H9 (cell line): ENCODE measurements at regions not wholly inside any gene's neighbourhood (a gene's known extent, or its start where the extent isn't known, plus 50 kb on each side); places are given as distances from the start of the nearest gene placed in this dataset.
A peak's percentile ranks its signal among the peaks of the same experiment; 100 is the strongest.

Experiments
- DNase-seq: peaks from one replicate; pipeline ENCODE4 v3.0.0-alpha.2; 2017
- H2AFZ ChIP-seq: one replicate; pipeline ENCODE4 v1.6.1; 2013; ENCODE audit warnings: mild to moderate bottlenecking, low read length, control low read depth, moderate library complexity
- H2AK5ac ChIP-seq: 2 replicates; pipeline ENCODE4 v1.6.1; 2013; ENCODE audit warnings: low read length, control low read depth, mixed read lengths; ENCODE audit not compliant: insufficient read length
- H2BK120ac ChIP-seq: one replicate; pipeline ENCODE4 v1.6.1; 2013; ENCODE audit warnings: low read depth, mild to moderate bottlenecking, low read length, control low read depth, inconsistent platforms; ENCODE audit not compliant: poor library complexity, severe bottlenecking
- H2BK12ac ChIP-seq: 2 replicates; pipeline ENCODE4 v1.6.1; 2013; ENCODE audit warnings: low read length, control low read depth, mixed read lengths, low read depth; ENCODE audit not compliant: insufficient read length
- H2BK15ac ChIP-seq: 2 replicates; pipeline ENCODE4 v1.6.1; 2013; ENCODE audit warnings: low read depth, low read length, control low read depth
- H2BK20ac ChIP-seq: one replicate; pipeline ENCODE4 v1.6.1; 2013; ENCODE audit warnings: low read depth, mild to moderate bottlenecking, low read length, control low read depth, inconsistent platforms; ENCODE audit not compliant: poor library complexity, severe bottlenecking
- H2BK5ac ChIP-seq: 2 replicates; pipeline ENCODE4 v1.6.1; 2013; ENCODE audit warnings: low read length, control low read depth, mixed read lengths; ENCODE audit not compliant: insufficient read length
- H3K14ac ChIP-seq: 2 replicates; pipeline ENCODE4 v1.6.1; 2013; ENCODE audit warnings: low read length, control low read depth; ENCODE audit not compliant: insufficient read depth
- H3K18ac ChIP-seq: 2 replicates; pipeline ENCODE4 v1.6.1; 2013; ENCODE audit warnings: low read depth, mild to moderate bottlenecking, mixed read lengths, low read length, control low read depth; ENCODE audit not compliant: insufficient read length
- H3K23ac ChIP-seq: 2 replicates; pipeline ENCODE4 v1.6.1; 2013; ENCODE audit warnings: low read length, control low read depth, mixed read lengths, low read depth; ENCODE audit not compliant: insufficient read length
- H3K23me2 ChIP-seq: 2 replicates; pipeline ENCODE4 v1.6.1; 2013; ENCODE audit warnings: low read depth, mild to moderate bottlenecking, mixed read lengths, low read length, control low read depth; ENCODE audit not compliant: insufficient read length, poor library complexity, severe bottlenecking
- H3K27ac ChIP-seq: 2 replicates; pipeline ENCODE4 v1.5.1; 2013; ENCODE audit warnings: low read length, control low read depth, mixed read lengths, low read depth; ENCODE audit not compliant: insufficient read length
- H3K27me3 ChIP-seq: 2 replicates; pipeline ENCODE4 v1.6.1; 2013; ENCODE audit warnings: low read length, control low read depth, inconsistent platforms; ENCODE audit not compliant: insufficient read depth
- H3K4ac ChIP-seq: 2 replicates; pipeline ENCODE4 v1.6.1; 2013; ENCODE audit warnings: low read depth, mild to moderate bottlenecking, control low read depth, inconsistent platforms, low read length, moderate library complexity
- H3K4me1 ChIP-seq: 2 replicates; pipeline ENCODE4 v1.6.1; 2013; ENCODE audit warnings: low read length, control low read depth, inconsistent platforms; ENCODE audit not compliant: insufficient read depth
- H3K4me2 ChIP-seq: 2 replicates; pipeline ENCODE4 v1.6.1; 2013; ENCODE audit warnings: low read length, control low read depth, mixed read lengths; ENCODE audit not compliant: insufficient read length, insufficient read depth
- H3K56ac ChIP-seq: 2 replicates; pipeline ENCODE4 v1.6.1; 2013; ENCODE audit warnings: low read depth, mild to moderate bottlenecking, mixed read lengths, low read length, control low read depth; ENCODE audit not compliant: insufficient read length
- H3K79me1 ChIP-seq: 2 replicates; pipeline ENCODE4 v1.6.1; 2013; ENCODE audit warnings: low read depth, mild to moderate bottlenecking, moderate library complexity, low read length, control low read depth, inconsistent platforms; ENCODE audit not compliant: insufficient read depth, poor library complexity, severe bottlenecking
- H3K79me2 ChIP-seq: 2 replicates; pipeline ENCODE4 v1.6.1; 2013; ENCODE audit warnings: low read length, control low read depth, inconsistent platforms; ENCODE audit not compliant: insufficient read depth
- H3K9ac ChIP-seq: 2 replicates; pipeline ENCODE4 v1.6.1; 2013; ENCODE audit warnings: low read length, control low read depth, mixed read lengths; ENCODE audit not compliant: insufficient read length; ENCODE audit errors: extremely low read depth
- H3K9me3 ChIP-seq: one replicate; pipeline ENCODE4 v1.6.1; 2013; ENCODE audit warnings: low read depth, low read length, inconsistent platforms; ENCODE audit not compliant: control insufficient read depth
- H3T11ph ChIP-seq: one replicate; pipeline ENCODE4 v1.6.1; 2013; ENCODE audit warnings: mild to moderate bottlenecking, low read length, control low read depth, inconsistent platforms
- H4K20me1 ChIP-seq: one replicate; pipeline ENCODE4 v1.6.1; 2013; ENCODE audit not compliant: control insufficient read depth, insufficient read length, insufficient read depth
- H4K5ac ChIP-seq: 2 replicates; pipeline ENCODE4 v1.6.1; 2013; ENCODE audit warnings: low read depth, mild to moderate bottlenecking, mixed read lengths, low read length, control low read depth; ENCODE audit not compliant: insufficient read length
- H4K8ac ChIP-seq: replicated peaks from 2 replicates; pipeline ENCODE4 v1.6.1; 2013; ENCODE audit warnings: low read length, control low read depth, mixed read lengths, low read depth; ENCODE audit not compliant: insufficient read length
- H4K91ac ChIP-seq: 2 replicates; pipeline ENCODE4 v1.6.1; 2013; ENCODE audit warnings: low read depth, mild to moderate bottlenecking, moderate library complexity, mixed read lengths, low read length, control low read depth; ENCODE audit not compliant: insufficient read length
- H3K27ac Mint-ChIP-seq, 3 experiments: 2 replicates in 2 of 3; 3 replicates in 1 of 3; pipeline ENCODE4 v1.8.0; 2020 to 2021; ENCODE audit warnings: mixed read lengths in 3 of 3, mild to moderate bottlenecking in 1 of 3, moderate library complexity in 1 of 3
- H3K27me3 Mint-ChIP-seq: 2 replicates; pipeline ENCODE4 v1.8.0; 2021; ENCODE audit warnings: low read depth, mild to moderate bottlenecking, moderate library complexity, mixed read lengths
- H3K36me3 Mint-ChIP-seq, 3 experiments: 2 replicates in 2 of 3; 3 replicates in 1 of 3; pipeline ENCODE4 v1.8.0; 2020 to 2021; ENCODE audit warnings: low read depth in 3 of 3, mixed read lengths in 3 of 3; ENCODE audit not compliant: insufficient read depth in 1 of 3
- H3K4me1 Mint-ChIP-seq, 2 experiments: 2 replicates each; pipeline ENCODE4 v1.8.0; 2020; ENCODE audit warnings: mixed read lengths in 2 of 2
- H3K4me3 Mint-ChIP-seq, 2 experiments: 2 replicates in 1 of 2; 3 replicates in 1 of 2; pipeline ENCODE4 v1.8.0; 2020 to 2021; ENCODE audit warnings: mild to moderate bottlenecking in 2 of 2, mixed read lengths in 2 of 2, moderate library complexity in 1 of 2
- H3K9me3 Mint-ChIP-seq, 2 experiments: 2 replicates in 1 of 2; 3 replicates in 1 of 2; pipeline ENCODE4 v1.8.0; 2020; ENCODE audit warnings: mild to moderate bottlenecking in 2 of 2, mixed read lengths in 2 of 2, moderate library complexity in 1 of 2
- CTCF ChIP-seq: fragments of 200-600 bp; sonication (generic); conservative IDR thresholded peaks from 3 replicates; pipeline ENCODE4 v1.8.0; 2021; ENCODE audit warnings: antibody characterized with exemption, mild to moderate bottlenecking
- WGBS: extraction: QIAGEN DNeasy Blood & Tissue Kit; methylation state at CpG from one replicate; pipeline ENCODE4 v1.1.7; 2013; ENCODE audit warnings: missing lambda C conversion rate, low lambda C conversion rate, mixed read lengths; ENCODE audit not compliant: insufficient read length; ENCODE audit errors: extremely low coverage; 5-methylcytosine and 5-hydroxymethylcytosine counted together

- Histone ChIP-seq H3K9me3 (no peaks in the 10 kb centered on the region), H3K4me2 (no peak overlapping the region), H3K79me1 (no peaks in the 10 kb centered on the region), H2BK12ac (no peak overlapping the region), H3K14ac (no peak overlapping the region), H4K91ac (no peak overlapping the region), H4K5ac (no peak overlapping the region), H3K23ac (no peak overlapping the region), H2BK120ac (no peak overlapping the region), H3K9ac (no peak overlapping the region), H3K27me3 (no peaks in the 10 kb centered on the region), H4K8ac (no peak overlapping the region), H3K23me2 (no peaks in the 10 kb centered on the region), H3K4me1 (no peaks in the 10 kb centered on the region), H3K27ac (no peak overlapping the region), H3K79me2 (no peaks in the 10 kb centered on the region), H3K56ac (no peak overlapping the region), H2BK20ac (no peak overlapping the region), H2AFZ (no peak overlapping the region), H4K20me1 (no peaks in the 10 kb centered on the region), H3K4ac (no peak overlapping the region), H3T11ph (no peak overlapping the region), H2BK5ac (no peak overlapping the region), H2BK15ac (no peak overlapping the region), H3K18ac (no peak overlapping the region), H2AK5ac (no peak overlapping the region)
- Mint-ChIP-seq H3K9me3 (peaks cover 0 to 3% of the 10 kb centered on the region in 2 experiments; a peak in 1 of 5 replicates), H3K27me3 (no peaks in the 10 kb centered on the region), H3K4me1 (no peaks in the 10 kb centered on the region), H3K36me3 (no peaks in the 10 kb centered on the region), H3K27ac (peak overlapping the region in 1 of 3 experiments; percentile 59; a peak in 1 of 7 replicates), H3K4me3 (no peak overlapping the region)
- DNase-seq, result no peak
- no peak for TF ChIP-seq CTCF
- WGBS, result no CpG with 5 or more reads among the region's 1 CpG
Measured at GRCh38 chr1:193960499-193960898, 774.1 kb upstream of the B3GALT2 start.
